Fibroblast of skin of left biceps (primary cell): ENCODE measurements at regions not wholly inside any gene's neighbourhood (a gene's known extent, or its start where the extent isn't known, plus 50 kb on each side); places are given as distances from the start of the nearest gene placed in this dataset.

Experiments used
- DNase-seq, 2 experiments: peaks; one replicate each; pipeline ENCODE4 v3.0.0-alpha.2; 2013; ENCODE audit warnings: low read depth in 2 of 2

GRCh38 chr12:89995870-89996269 is 287.2 kb upstream of the ATP2B1 start:
- DNase-seq, result no peak

GRCh38 chr12:89994911-89995310 is 286.3 kb upstream of the ATP2B1 start:
- no peak for DNase-seq

- DNase-seq, result no peak
Measured at GRCh38 chr12:89993632-89994031, 285.0 kb upstream of the ATP2B1 start.

GRCh38 chr12:89992668-89993451 is 284.2 kb upstream of the ATP2B1 start:
- no peak for DNase-seq

GRCh38 chr12:89991807-89992590 is 283.4 kb upstream of the ATP2B1 start:
- DNase-seq, result no peak

GRCh38 chr12:89988188-89988915 is 279.7 kb upstream of the ATP2B1 start:
- no peak for DNase-seq

- no peak for DNase-seq
Measured at GRCh38 chr12:89985935-89986334, 277.3 kb upstream of the ATP2B1 start.

- DNase-seq, result no peak
Measured at GRCh38 chr12:89984846-89985245, 276.2 kb upstream of the ATP2B1 start.

- no peak for DNase-seq
Measured at GRCh38 chr12:89983622-89984021, 275.0 kb upstream of the ATP2B1 start.

GRCh38 chr12:89980236-89980635 is 271.6 kb upstream of the ATP2B1 start:
- DNase-seq, result no peak

- peak; percentile 55 to 69 for DNase-seq
Measured at GRCh38 chr12:89977405-89978085, 268.9 kb upstream of the ATP2B1 start.

- no peak for DNase-seq
Measured at GRCh38 chr12:89976866-89977265, 268.2 kb upstream of the ATP2B1 start.

GRCh38 chr12:89975574-89975973 is 266.9 kb upstream of the ATP2B1 start:
- no peak for DNase-seq

GRCh38 chr12:89971880-89972279 is 263.2 kb upstream of the ATP2B1 start:
- DNase-seq, result no peak

- DNase-seq, result no peak
Measured at GRCh38 chr12:89970722-89971121, 262.1 kb upstream of the ATP2B1 start.

- DNase-seq, result no peak
Measured at GRCh38 chr12:89969093-89969492, 260.5 kb upstream of the ATP2B1 start.

GRCh38 chr12:89968151-89968700 is 259.6 kb upstream of the ATP2B1 start:
- DNase-seq, result no peak

- no peak for DNase-seq
Measured at GRCh38 chr12:89966495-89967240, 258.0 kb upstream of the ATP2B1 start.

- no peak for DNase-seq
Measured at GRCh38 chr12:89965993-89966392, 257.4 kb upstream of the ATP2B1 start.

GRCh38 chr12:89962648-89963047 is 254.0 kb upstream of the ATP2B1 start:
- DNase-seq, result no peak
